ENCODE measurements at regions not wholly inside any gene's neighbourhood (a gene's known extent, or its start where the extent isn't known, plus 50 kb on each side); places are given as distances from the start of the nearest gene placed in this dataset.

GRCh38 chr5:30908356-30908755 is 285.1 kb upstream of the CDH6 start:
- no peak for DNase-seq (ENCODE audit: low spot score)
- TF ChIP-seq, protein P1, sequence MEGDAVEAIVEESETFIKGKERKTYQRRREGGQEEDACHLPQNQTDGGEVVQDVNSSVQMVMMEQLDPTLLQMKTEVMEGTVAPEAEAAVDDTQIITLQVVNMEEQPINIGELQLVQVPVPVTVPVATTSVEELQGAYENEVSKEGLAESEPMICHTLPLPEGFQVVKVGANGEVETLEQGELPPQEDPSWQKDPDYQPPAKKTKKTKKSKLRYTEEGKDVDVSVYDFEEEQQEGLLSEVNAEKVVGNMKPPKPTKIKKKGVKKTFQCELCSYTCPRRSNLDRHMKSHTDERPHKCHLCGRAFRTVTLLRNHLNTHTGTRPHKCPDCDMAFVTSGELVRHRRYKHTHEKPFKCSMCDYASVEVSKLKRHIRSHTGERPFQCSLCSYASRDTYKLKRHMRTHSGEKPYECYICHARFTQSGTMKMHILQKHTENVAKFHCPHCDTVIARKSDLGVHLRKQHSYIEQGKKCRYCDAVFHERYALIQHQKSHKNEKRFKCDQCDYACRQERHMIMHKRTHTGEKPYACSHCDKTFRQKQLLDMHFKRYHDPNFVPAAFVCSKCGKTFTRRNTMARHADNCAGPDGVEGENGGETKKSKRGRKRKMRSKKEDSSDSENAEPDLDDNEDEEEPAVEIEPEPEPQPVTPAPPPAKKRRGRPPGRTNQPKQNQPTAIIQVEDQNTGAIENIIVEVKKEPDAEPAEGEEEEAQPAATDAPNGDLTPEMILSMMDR (IDR thresholded peaks at IDR 0.05; ENCODE audit: poor library complexity, severe bottlenecking), result no peak
- H3K4me3 ChIP-seq (ENCODE audit: severe bottlenecking), result no peak overlapping the region
- H3K27me3 ChIP-seq (ENCODE audit: insufficient read depth, poor library complexity, severe bottlenecking), result peaks cover 17% of the 10 kb centered on the region
- no peaks in the 10 kb centered on the region for H3K4me1 ChIP-seq (ENCODE audit: insufficient read depth, poor library complexity, severe bottlenecking)
- no peaks in the 10 kb centered on the region for H3K9me3 ChIP-seq (ENCODE audit: severe bottlenecking)
- no peaks in the 10 kb centered on the region for H3K36me3 ChIP-seq (ENCODE audit: low read depth)
- no peak overlapping the region for H3K27ac ChIP-seq (ENCODE audit: poor library complexity, severe bottlenecking)
- no peak for ATAC-seq (ENCODE audit: low read depth)

GRCh38 chr5:30900367-30900766 is 293.1 kb upstream of the CDH6 start:
- H3K36me3 ChIP-seq (ENCODE audit: low read depth), result no peaks in the 10 kb centered on the region
- DNase-seq (ENCODE audit: low spot score) (no peak), ATAC-seq (ENCODE audit: low read depth) (no peak)
- H3K9me3 ChIP-seq (ENCODE audit: severe bottlenecking), result no peaks in the 10 kb centered on the region
- no peak overlapping the region for H3K4me3 ChIP-seq (ENCODE audit: severe bottlenecking)
- H3K4me1 ChIP-seq (ENCODE audit: insufficient read depth, poor library complexity, severe bottlenecking), result no peaks in the 10 kb centered on the region
- TF ChIP-seq, protein P1 (IDR thresholded peaks at IDR 0.05; ENCODE audit: poor library complexity, severe bottlenecking), result no peak
- H3K27me3 ChIP-seq (ENCODE audit: insufficient read depth, poor library complexity, severe bottlenecking), result peaks cover 26% of the 10 kb centered on the region
- no peak overlapping the region for H3K27ac ChIP-seq (ENCODE audit: poor library complexity, severe bottlenecking)

- TF ChIP-seq, protein P1 (IDR thresholded peaks at IDR 0.05; ENCODE audit: poor library complexity, severe bottlenecking), result no peak
- no peak for DNase-seq (ENCODE audit: low spot score)
- Histone ChIP-seq H3K4me3 (ENCODE audit: severe bottlenecking) (no peak overlapping the region), H3K9me3 (ENCODE audit: severe bottlenecking) (no peaks in the 10 kb centered on the region), H3K36me3 (ENCODE audit: low read depth) (no peaks in the 10 kb centered on the region), H3K27me3 (ENCODE audit: insufficient read depth, poor library complexity, severe bottlenecking) (peaks cover 10% of the 10 kb centered on the region), H3K27ac (ENCODE audit: poor library complexity, severe bottlenecking) (no peak overlapping the region), H3K4me1 (ENCODE audit: insufficient read depth, poor library complexity, severe bottlenecking) (no peaks in the 10 kb centered on the region)
- peak; percentile 51; the same call in 1 of the 3 replicates for ATAC-seq (ENCODE audit: low read depth)
Measured at GRCh38 chr5:30894811-30895210, 298.7 kb upstream of the CDH6 start.

DNA sequence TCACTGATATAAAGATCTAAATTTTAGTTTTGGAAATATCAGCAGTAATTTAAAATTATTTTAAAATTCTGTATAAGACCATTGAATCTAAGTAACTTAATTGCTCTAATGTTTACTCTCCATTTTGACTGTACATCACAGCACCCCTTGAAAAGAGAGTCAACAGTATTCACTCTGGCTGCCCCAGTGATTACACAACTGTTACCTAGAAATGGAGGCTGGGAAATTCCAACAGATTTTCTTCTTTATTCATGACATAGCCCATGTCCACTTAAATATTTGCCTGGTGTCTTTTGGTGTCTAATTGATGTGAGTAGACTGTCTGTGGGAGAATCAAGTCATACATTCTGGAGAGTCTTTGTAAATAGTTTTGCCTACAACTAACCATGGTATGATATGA is 301.8 kb upstream of the CDH6 start:
- no peak for ATAC-seq (ENCODE audit: low read depth)

DNA sequence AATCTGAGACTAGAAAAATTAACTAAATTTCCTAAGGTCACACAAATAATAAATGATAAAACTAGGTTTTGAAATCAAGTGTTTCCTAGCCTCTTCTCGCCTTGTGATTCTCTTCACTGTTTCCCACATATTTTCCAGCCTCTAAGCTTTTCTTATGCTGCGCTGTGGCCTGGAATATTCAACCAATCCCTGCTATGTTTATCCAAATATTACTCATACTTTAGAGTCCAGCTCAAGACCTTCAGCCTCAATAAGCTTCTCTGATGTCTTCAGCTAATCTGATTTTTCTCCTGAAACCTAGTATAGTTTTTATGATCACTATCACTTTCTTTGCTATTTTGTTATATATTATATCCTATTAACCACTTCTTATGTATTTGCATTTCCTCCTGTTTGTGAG is 303.1 kb upstream of the CDH6 start:
- H3K4me1 ChIP-seq (ENCODE audit: insufficient read depth, poor library complexity, severe bottlenecking), result no peaks in the 10 kb centered on the region
- ATAC-seq (ENCODE audit: low read depth) (no peak), DNase-seq (ENCODE audit: low spot score) (no peak)
- no peaks in the 10 kb centered on the region for H3K9me3 ChIP-seq (ENCODE audit: severe bottlenecking)
- H3K27ac ChIP-seq (ENCODE audit: poor library complexity, severe bottlenecking), result no peak overlapping the region
- no peaks in the 10 kb centered on the region for H3K27me3 ChIP-seq (ENCODE audit: insufficient read depth, poor library complexity, severe bottlenecking)
- no peak overlapping the region for H3K4me3 ChIP-seq (ENCODE audit: severe bottlenecking)
- H3K36me3 ChIP-seq (ENCODE audit: low read depth), result no peaks in the 10 kb centered on the region
- TF ChIP-seq, protein P1 (IDR thresholded peaks at IDR 0.05; ENCODE audit: poor library complexity, severe bottlenecking), result no peak

More for the DNA sequence above, 301.8 kb upstream of the CDH6 start:
- H3K27ac ChIP-seq (ENCODE audit: poor library complexity, severe bottlenecking), result no peak overlapping the region
- no peak overlapping the region for H3K4me3 ChIP-seq (ENCODE audit: severe bottlenecking)
- H3K4me1 ChIP-seq (ENCODE audit: insufficient read depth, poor library complexity, severe bottlenecking), result no peaks in the 10 kb centered on the region
- H3K36me3 ChIP-seq (ENCODE audit: low read depth), result no peaks in the 10 kb centered on the region
- TF ChIP-seq, protein P1 (IDR thresholded peaks at IDR 0.05; ENCODE audit: poor library complexity, severe bottlenecking), result no peak
- DNase-seq (ENCODE audit: low spot score), result no peak
- no peaks in the 10 kb centered on the region for H3K9me3 ChIP-seq (ENCODE audit: severe bottlenecking)
- no peaks in the 10 kb centered on the region for H3K27me3 ChIP-seq (ENCODE audit: insufficient read depth, poor library complexity, severe bottlenecking)
